ENCODE measurements at regions not wholly inside any gene's neighbourhood (a gene's known extent, or its start where the extent isn't known, plus 50 kb on each side); places are given as distances from the start of the nearest gene placed in this dataset.
"Not testable (repeated sequence)": the region's sequence is repeated elsewhere in the genome, so short reads cannot be mapped to it uniquely, and the experiment has no call there.

- H3K36me3 Mint-ChIP-seq (ENCODE audit: low read depth); H3K27ac Mint-ChIP-seq; DNase-seq; H3K9me3 Mint-ChIP-seq; H3K4me3 Mint-ChIP-seq; POLR2A ChIA-PET: not testable (repeated sequence)
- CTCF ChIA-PET, result interaction anchor here (1.7 to 5.5 kb wide), 4 partner anchors 21 to 376 kb away, joined by 6 to 106 read pairs (median 16); partner anchors contain the start of gene SNX18
- peaks cover 20% of the 10 kb centered on the region for H3K4me1 Mint-ChIP-seq
- H3K27me3 Mint-ChIP-seq, result peaks cover 54% of the 10 kb centered on the region
These were observed 120.4 kb downstream of the ESM1 start for GRCh38 chr5:54864911-54865515.

- H3K27me3 Mint-ChIP-seq, result peaks cover 47% of the 10 kb centered on the region
- CTCF ChIA-PET, result no interaction called here
These were observed 123.4 kb downstream of the ESM1 start for GRCh38 chr5:54862036-54862435.

GRCh38 chr5:54861212-54861894, 124.0 kb downstream of the ESM1 start:
- POLR2A ChIA-PET, result no interaction called here

More at GRCh38 chr5:54862036-54862435, 123.4 kb downstream of the ESM1 start:
- Mint-ChIP-seq H3K4me3 (no peak overlapping the region), H3K36me3 (ENCODE audit: low read depth) (peaks cover 8% of the 10 kb centered on the region), H3K9me3 (peaks cover 28% of the 10 kb centered on the region), H3K27ac (no peak overlapping the region), H3K4me1 (peaks cover under 1% of the 10 kb centered on the region)
- POLR2A ChIA-PET, result no interaction called here
- no peak for DNase-seq

GRCh38 chr5:54860321-54860720, 125.1 kb downstream of the ESM1 start:
- POLR2A ChIA-PET, result no interaction called here
- no peak overlapping the region for H3K4me3 Mint-ChIP-seq
- H3K9me3 Mint-ChIP-seq, result peaks cover 32% of the 10 kb centered on the region
- no peak for DNase-seq
- peaks cover 8% of the 10 kb centered on the region for H3K36me3 Mint-ChIP-seq (ENCODE audit: low read depth)
- CTCF ChIA-PET, result interaction anchor here (1.4 to 1.8 kb wide), 2 partner anchors 343 to 344 kb away, joined by 4 to 9 read pairs; partner anchors contain the start of gene SNX18
- no peak overlapping the region for H3K27ac Mint-ChIP-seq
- no peaks in the 10 kb centered on the region for H3K4me1 Mint-ChIP-seq
- peaks cover 48% of the 10 kb centered on the region for H3K27me3 Mint-ChIP-seq

More at GRCh38 chr5:54861212-54861894, 124.0 kb downstream of the ESM1 start:
- Mint-ChIP-seq H3K4me3 (no peak overlapping the region), H3K36me3 (ENCODE audit: low read depth) (peaks cover 8% of the 10 kb centered on the region), H3K9me3 (peaks cover 29% of the 10 kb centered on the region), H3K4me1 (no peaks in the 10 kb centered on the region), H3K27me3 (peaks cover 47% of the 10 kb centered on the region), H3K27ac (no peak overlapping the region)
- no peak for DNase-seq
- CTCF ChIA-PET, result interaction anchor here (0.7 to 1.4 kb wide), 2 partner anchors 345 to 514 kb away, joined by 3 to 4 read pairs; no protein-coding TSS in a partner anchor

DNA sequence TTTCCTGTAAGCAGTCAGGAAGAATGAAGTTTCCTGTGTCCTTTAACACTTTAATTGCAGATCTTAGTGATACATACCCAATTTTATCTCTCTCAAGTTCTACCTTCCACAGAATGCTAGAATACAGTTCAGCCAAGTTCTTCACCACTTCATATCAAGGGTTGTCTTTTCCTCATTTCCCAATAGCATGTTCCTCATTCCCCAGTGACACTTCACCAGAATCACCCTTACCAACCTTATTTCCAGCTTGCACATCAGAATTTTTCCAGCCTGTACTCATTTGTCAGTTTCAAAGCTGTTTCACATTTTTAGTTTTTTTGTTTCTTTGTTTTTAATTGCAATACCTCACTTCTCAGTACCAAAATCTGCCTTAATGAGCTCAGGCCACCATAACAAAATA, 126.1 kb downstream of the ESM1 start:
- peaks cover 8% of the 10 kb centered on the region for H3K36me3 Mint-ChIP-seq (ENCODE audit: low read depth)
- H3K4me1 Mint-ChIP-seq, result no peaks in the 10 kb centered on the region
- no peak overlapping the region for H3K27ac Mint-ChIP-seq
- H3K27me3 Mint-ChIP-seq, result peaks cover 48% of the 10 kb centered on the region
- POLR2A ChIA-PET, result no interaction called here
- CTCF ChIA-PET, result interaction anchor here (1.2 to 1.8 kb wide), 2 partner anchors 8 to 342 kb away, joined by 3 to 9 read pairs; partner anchors contain the start of gene SNX18
- no peak overlapping the region for H3K4me3 Mint-ChIP-seq
- no peak for DNase-seq
- H3K9me3 Mint-ChIP-seq, result peaks cover 32% of the 10 kb centered on the region

DNA sequence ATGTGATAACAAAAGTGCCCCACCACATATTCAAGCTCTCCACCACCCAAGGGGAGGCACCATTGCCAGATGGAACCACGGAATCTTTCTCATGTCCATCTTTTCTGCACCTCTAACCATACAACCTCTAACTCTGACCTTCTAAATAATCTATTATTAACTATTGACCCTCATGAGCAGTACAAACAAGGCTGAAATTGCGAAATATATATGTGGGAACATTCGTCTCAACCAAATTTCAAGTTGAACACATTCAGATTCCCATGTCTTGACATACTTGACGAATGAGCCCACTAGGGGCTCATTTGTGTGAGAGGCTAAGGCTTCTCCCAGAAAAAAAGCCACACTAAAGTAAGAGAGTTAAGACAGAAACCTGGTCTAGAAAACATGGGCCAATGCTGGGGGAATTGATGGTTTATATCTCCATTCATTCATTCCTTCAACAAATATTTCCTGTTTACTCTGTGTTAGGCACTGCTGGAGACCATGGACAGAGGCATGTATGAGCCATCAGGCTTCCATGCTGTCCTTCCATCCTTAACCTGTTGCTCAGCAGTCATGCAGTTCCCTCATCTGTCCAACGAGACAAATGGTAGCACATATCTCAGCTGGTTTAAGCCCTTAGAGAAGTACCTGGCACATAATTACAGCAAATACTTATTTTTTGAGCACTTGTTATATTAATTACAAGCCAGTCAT, 130.4 kb downstream of the ESM1 start:
- POLR2A ChIA-PET, result no interaction called here
- Mint-ChIP-seq H3K27me3 (peaks cover 32% of the 10 kb centered on the region), H3K4me1 (no peaks in the 10 kb centered on the region), H3K4me3 (no peak overlapping the region), H3K9me3 (peaks cover 32% of the 10 kb centered on the region), H3K36me3 (ENCODE audit: low read depth) (peaks cover 8% of the 10 kb centered on the region), H3K27ac (no peak overlapping the region)
- CTCF ChIA-PET, result interaction anchor here (1.5 to 1.6 kb wide), 2 partner anchors 10 to 12 kb away, joined by 6 to 8 read pairs; no protein-coding TSS in a partner anchor
- DNase-seq, result no peak

DNA sequence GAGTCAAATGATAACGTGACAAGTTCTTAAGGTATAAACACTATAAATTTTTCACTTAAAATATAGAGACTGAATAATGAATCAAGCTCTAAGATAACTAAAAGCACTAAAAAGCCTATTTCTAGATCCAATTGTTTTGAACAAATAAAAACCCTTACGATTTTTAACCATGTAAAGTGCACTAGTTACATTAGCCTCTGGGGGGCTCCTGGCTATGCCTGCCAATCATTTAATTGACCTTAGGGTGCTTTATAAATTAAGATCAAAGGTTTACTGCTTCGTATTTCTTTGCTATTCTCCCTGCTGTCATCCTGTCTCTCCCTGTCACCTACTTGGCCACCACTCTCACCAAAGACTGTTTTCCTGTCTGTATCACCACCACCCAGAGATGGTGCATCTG, 133.4 kb downstream of the ESM1 start:
- Mint-ChIP-seq H3K36me3 (ENCODE audit: low read depth) (no peaks in the 10 kb centered on the region), H3K4me1 (no peaks in the 10 kb centered on the region), H3K27ac (no peak overlapping the region), H3K27me3 (peaks cover 35% of the 10 kb centered on the region), H3K4me3 (no peak overlapping the region), H3K9me3 (peaks cover 4% of the 10 kb centered on the region)
- no peak for DNase-seq
- ChIA-PET CTCF (interaction anchor here (4.9 kb wide), 1 partner anchor 335 kb away, joined by 30 read pairs; the partner anchor contains the start of gene SNX18), POLR2A (no interaction called here)

DNA sequence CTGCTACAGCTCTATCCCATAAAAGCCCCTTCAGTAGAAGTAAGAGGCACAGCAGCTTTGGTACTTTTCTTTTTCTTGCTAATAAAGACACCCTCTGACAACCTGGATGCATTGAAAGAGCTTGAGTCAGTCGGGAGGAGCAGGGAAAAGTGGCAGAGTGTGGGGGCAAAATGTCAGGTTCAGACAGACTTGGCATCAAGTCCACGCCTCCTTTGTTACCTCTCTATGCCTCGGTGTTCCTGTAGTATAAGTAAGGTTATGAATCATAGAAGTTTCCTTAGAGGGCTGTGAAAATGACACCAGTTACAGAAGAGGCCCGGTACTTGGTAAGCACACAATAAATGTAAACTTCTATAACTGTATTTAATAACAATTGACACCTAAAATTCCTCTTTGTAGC, 133.9 kb downstream of the ESM1 start:
- Mint-ChIP-seq H3K4me1 (no peaks in the 10 kb centered on the region), H3K9me3 (peaks cover 4% of the 10 kb centered on the region), H3K27ac (no peak overlapping the region), H3K4me3 (no peak overlapping the region), H3K27me3 (peaks cover 35% of the 10 kb centered on the region), H3K36me3 (ENCODE audit: low read depth) (no peaks in the 10 kb centered on the region)
- no peak for DNase-seq
- CTCF ChIA-PET, result interaction anchor here (0.9 to 4.9 kb wide), 2 partner anchors 16 to 334 kb away, joined by 3 to 30 read pairs; partner anchors contain the start of gene SNX18
- POLR2A ChIA-PET, result no interaction called here

- no peak for DNase-seq
- H3K36me3 Mint-ChIP-seq (ENCODE audit: low read depth), result no peaks in the 10 kb centered on the region
- POLR2A ChIA-PET, result no interaction called here
- H3K27ac Mint-ChIP-seq, result no peak overlapping the region
- no peaks in the 10 kb centered on the region for H3K9me3 Mint-ChIP-seq
- peaks cover 10% of the 10 kb centered on the region for H3K4me1 Mint-ChIP-seq
- peaks cover 30% of the 10 kb centered on the region for H3K27me3 Mint-ChIP-seq
- CTCF ChIA-PET, result interaction anchor here (1.7 to 4.9 kb wide), 3 partner anchors 19 to 331 kb away, joined by 6 to 30 read pairs (median 7); partner anchors contain the start of gene SNX18
- H3K4me3 Mint-ChIP-seq, result no peak overlapping the region
These were observed 136.8 kb downstream of the ESM1 start for GRCh38 chr5:54848581-54848980.

GRCh38 chr5:54845567-54845941, 139.8 kb downstream of the ESM1 start:
- POLR2A ChIA-PET, result interaction anchor here (0.7 to 3.1 kb wide), 11 partner anchors 22 to 329 kb away, joined by 3 to 31 read pairs (median 4); partner anchors contain the start of gene SNX18
- DNase-seq, result no peak
- Mint-ChIP-seq H3K27ac (no peak overlapping the region), H3K36me3 (ENCODE audit: low read depth) (no peaks in the 10 kb centered on the region), H3K4me1 (peaks cover 12% of the 10 kb centered on the region), H3K27me3 (peaks cover 22% of the 10 kb centered on the region), H3K9me3 (no peaks in the 10 kb centered on the region), H3K4me3 (no peak overlapping the region)
- CTCF ChIA-PET, result interaction anchor here (0.8 to 4.7 kb wide), 30 partner anchors 9 to 385 kb away, joined by 3 to 132 read pairs (median 6); partner anchors contain the start of genes GPX8 and SNX18

DNA sequence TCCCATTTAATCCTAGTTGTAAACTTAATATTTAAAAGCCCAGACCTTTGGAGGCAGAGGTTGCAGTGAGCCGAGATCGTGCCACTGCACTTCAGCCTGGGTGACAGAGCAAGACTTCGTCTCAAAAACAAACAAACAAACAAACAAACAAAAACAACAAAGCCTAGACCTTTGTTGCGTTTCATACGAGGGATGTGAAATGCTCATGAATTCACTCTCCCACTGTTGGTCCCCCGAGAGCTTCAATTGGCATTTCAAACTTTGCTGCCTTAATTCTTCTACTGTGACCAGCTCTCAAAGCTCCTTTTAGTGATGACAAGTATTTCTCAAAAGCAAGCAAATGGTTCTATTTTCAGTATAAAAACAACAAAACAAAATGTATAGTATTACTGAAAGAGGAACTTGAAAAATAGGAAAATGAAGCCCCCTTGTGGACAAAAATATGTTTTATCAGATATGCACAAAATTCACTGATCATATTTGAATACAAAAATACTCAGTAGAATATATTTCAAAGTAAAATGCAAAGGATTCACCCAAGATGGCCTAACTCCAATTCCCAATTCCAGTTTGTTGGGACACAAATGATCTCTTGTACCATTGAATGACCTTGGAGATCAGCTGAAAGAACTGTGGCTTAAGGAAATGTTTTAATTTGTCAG, 140.4 kb downstream of the ESM1 start:
- ChIA-PET CTCF (interaction anchor here (0.6 to 4.7 kb wide), 39 partner anchors 10 to 385 kb away, joined by 3 to 132 read pairs (median 4); partner anchors contain the start of genes GPX8 and SNX18), POLR2A (interaction anchor here (0.9 to 3.1 kb wide), 12 partner anchors 22 to 328 kb away, joined by 3 to 31 read pairs (median 4); partner anchors contain the start of gene SNX18)
- H3K36me3 Mint-ChIP-seq (ENCODE audit: low read depth), result no peaks in the 10 kb centered on the region
- H3K4me1 Mint-ChIP-seq, result peaks cover 12% of the 10 kb centered on the region
- no peak for DNase-seq
- no peak overlapping the region for H3K27ac Mint-ChIP-seq
- H3K4me3 Mint-ChIP-seq, result no peak overlapping the region
- no peaks in the 10 kb centered on the region for H3K9me3 Mint-ChIP-seq
- H3K27me3 Mint-ChIP-seq, result peaks cover 18% of the 10 kb centered on the region

DNA sequence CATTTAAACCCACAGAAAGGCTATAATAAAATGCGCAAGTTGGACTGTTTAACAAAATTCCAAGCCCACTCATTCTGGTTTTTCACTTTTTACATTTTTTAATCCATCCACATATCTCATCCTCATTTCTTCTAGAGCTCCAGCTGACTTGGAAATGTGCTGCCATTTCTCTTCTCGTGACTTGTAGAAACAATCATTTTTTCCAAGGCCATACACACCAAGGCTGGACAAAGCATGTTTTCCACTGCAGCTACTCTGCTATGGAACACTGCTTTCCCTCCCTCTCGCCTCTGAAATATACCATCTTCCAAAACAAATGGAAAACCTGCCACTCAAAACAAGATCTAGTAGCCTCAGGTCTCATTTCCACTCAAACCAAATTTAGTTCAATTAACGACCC, 141.1 kb downstream of the ESM1 start:
- no peaks in the 10 kb centered on the region for H3K9me3 Mint-ChIP-seq
- no peaks in the 10 kb centered on the region for H3K36me3 Mint-ChIP-seq (ENCODE audit: low read depth)
- peaks cover 15% of the 10 kb centered on the region for H3K27me3 Mint-ChIP-seq
- POLR2A ChIA-PET, result interaction anchor here (0.8 to 3.1 kb wide), 9 partner anchors 51 to 328 kb away, joined by 3 to 31 read pairs (median 3); partner anchors contain the start of gene SNX18
- H3K4me3 Mint-ChIP-seq, result no peak overlapping the region
- H3K4me1 Mint-ChIP-seq, result peaks cover 12% of the 10 kb centered on the region
- no peak for DNase-seq
- CTCF ChIA-PET, result interaction anchor here (0.6 to 4.7 kb wide), 30 partner anchors 11 to 384 kb away, joined by 3 to 132 read pairs (median 4); partner anchors contain the start of genes GPX8 and SNX18
- H3K27ac Mint-ChIP-seq, result peak overlapping the region; percentile 18
